Kidney tubule cell (primary cell): ENCODE measurements at regions not wholly inside any gene's neighbourhood (a gene's known extent, or its start where the extent isn't known, plus 50 kb on each side); places are given as distances from the start of the nearest gene placed in this dataset.
A peak's percentile ranks its signal among the peaks of the same experiment; 100 is the strongest.

Experiments used
- DNase-seq: peaks from one replicate; pipeline ENCODE4 v3.0.0-alpha.2; 2018; ENCODE audit warnings: low spot score

DNA sequence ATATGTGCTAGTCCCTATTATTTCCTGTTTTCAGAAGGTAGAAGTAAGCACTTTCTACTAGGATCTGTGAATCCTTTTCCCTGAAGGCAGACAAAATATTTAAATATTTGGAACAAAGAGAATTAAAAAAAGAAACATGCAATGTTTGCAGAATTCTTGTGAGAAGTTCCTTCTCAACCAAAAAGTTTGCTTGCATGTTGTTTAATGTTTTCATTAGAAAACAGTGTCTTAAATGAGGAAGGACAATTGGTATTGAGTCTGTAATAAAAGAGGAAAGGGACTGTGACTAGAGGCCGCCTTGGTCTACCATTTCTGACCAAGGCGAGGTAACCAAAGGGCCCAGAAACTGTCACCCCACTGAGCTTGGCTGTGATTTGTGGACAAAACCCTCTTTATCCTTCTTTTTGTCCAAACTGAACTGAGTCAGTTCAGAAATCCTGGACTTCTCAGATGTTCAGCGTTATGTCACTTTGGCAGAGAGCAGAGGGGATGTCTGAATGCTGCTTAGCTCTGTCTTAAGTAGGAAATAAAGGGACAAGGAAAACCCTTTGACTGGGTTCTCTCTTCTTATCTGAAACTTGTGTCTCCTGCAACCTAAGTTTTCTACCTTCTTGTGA is 129.8 kb upstream of the CPM start:
- DNase-seq, result no peak

DNA sequence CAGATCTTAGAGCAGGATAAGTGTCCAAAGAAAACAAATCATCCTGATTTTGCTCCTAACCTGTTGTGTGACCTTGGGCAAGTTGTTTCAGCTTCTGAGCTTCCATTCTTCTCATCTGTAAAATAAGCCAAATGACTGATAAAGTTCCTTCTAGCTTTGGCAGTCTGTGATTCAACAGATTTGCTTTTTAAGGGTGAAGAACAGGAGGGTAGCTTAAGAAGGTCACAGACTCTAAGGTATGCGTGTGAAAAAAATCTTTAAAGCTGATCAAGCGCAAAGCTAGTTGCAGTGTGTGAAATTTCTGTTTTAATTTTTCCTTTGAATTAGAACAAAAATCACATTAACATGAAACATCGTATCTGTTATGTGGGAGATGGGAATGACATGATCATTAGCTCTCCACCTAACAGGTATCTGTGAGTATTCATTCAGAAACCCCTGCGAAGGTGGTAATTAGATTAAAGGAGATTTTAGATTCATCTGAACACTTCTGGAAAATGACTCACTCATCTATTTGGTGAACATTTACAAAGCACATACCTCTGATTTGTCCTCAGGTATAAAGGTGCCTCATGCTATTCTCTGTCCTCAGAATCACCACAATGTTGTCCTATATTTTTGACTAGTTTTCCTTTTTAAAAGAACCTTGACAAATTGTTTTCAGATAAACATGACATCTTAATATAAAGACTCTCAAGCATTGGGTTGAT is 131.9 kb upstream of the CPM start:
- DNase-seq, result peak; percentile 77

DNA sequence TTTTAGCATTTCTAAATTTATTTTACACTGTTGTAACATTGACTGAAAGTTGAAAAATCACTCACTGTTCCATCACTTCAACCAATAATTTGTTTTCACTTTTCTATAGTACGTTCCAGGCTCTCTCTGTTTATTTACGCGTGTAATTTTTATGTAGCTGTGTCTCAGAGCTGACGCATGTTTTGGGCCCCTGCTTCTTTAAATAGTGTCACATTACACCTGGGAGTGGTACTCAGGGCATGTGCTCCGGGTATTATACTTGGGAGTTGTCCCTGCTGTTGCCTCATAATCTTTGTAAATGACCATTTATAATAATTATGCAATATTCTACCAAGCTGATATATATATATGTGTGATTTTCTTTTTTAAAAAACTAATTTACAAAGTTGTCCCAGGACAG is 132.8 kb upstream of the CPM start:
- peak; percentile 41 for DNase-seq

GRCh38 chr12:69066492-69067373 is 133.8 kb upstream of the CPM start:
- peak; percentile 62 for DNase-seq

DNA sequence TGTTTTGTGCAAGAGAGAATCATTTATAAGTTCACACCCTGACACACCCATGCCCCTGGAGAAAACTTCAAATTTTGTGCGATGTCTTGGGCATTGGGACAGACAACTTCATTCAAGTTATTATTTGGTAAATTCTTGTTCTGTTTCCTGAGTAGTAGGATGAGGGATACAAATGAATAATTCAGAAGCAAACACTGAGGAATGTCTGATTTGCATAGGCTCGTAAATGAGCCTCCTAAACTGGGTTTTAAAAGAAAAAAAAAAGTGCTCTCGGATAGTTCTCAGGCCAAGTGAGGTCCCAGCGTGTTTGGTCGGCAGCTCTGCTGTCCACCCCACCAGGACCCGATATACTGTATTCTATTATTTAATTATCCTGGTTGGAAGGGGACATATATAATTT is 134.7 kb upstream of the CPM start:
- DNase-seq, result peak; percentile 27

GRCh38 chr12:69068448-69068847 is 135.5 kb upstream of the CPM start:
- peak; percentile 99 for DNase-seq

DNA sequence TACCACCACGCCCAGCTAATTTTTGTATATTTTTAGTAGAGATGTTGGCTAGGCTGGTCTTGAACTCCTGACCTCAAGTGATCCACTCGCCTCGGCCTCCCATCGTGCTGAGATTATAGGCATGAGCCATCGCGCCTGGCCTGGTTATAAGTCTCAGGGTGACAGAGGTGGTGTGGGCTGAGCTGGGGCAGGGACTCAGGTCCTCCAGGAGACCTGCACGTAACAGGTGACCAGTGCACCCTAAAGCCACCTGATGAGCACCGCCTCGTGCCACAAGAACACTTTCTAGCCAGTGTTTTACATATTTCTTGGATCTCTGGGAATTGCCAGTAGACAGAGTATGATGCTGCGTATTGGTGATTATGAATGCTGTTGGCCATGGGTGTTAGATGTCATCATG is 136.5 kb upstream of the CPM start:
- no peak for DNase-seq

DNA sequence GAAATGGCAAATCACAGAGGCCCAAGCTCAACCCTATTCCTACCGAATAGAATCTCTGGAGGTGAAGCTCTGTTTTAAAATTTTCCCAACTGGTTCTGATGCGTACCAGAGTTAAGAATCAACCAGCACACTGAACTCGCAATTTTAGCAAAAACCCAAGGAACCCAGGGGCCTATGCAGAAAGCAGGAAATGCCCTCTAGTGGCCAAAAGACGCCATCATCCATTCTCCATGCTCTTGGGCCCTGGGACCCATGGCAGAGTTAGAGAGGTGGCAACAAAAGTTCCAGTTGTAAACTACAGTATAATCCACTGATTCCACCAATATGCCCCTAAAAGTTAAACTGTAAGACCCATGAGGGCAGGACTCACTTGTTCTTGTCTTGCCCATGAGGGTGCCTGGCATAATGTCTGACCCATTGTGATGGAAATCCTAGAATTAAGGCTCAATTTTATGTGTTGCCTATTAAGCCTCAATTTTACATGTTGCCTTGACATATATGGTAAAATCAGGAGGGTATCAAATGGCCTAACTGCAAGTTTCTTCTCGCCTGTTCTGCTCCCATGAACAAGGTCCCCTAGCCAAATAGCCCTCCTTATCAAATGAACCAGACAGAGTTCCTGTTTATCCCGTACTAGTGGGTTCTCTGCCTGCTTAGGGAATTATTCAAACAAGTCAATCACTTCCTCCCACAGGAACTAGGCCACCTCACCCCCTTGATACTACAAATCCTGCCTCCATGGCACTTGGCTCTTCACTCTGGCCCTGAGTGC is 137.5 kb upstream of the CPM start:
- peak; percentile 77 for DNase-seq

GRCh38 chr12:69071091-69071370 is 138.1 kb upstream of the CPM start:
- no peak for DNase-seq

DNA sequence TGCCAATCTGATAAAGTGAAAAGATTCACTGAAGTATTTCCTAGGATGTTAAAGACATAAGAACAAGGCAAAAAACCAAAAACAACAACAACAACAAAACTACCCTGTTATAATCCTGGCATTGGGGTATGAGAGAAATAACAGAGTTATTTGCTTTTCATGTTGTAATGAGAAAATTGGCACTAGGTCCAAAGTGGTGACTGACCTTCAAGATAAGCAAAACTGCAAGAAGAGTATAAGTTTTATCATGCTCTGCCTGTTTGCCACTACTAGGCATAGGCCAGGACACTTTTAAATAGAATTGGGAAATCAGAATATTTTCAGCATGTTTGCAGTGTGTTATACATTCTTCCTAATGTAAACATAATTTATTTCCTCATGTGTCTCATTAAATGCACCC is 140.1 kb upstream of the CPM start:
- no peak for DNase-seq

DNA sequence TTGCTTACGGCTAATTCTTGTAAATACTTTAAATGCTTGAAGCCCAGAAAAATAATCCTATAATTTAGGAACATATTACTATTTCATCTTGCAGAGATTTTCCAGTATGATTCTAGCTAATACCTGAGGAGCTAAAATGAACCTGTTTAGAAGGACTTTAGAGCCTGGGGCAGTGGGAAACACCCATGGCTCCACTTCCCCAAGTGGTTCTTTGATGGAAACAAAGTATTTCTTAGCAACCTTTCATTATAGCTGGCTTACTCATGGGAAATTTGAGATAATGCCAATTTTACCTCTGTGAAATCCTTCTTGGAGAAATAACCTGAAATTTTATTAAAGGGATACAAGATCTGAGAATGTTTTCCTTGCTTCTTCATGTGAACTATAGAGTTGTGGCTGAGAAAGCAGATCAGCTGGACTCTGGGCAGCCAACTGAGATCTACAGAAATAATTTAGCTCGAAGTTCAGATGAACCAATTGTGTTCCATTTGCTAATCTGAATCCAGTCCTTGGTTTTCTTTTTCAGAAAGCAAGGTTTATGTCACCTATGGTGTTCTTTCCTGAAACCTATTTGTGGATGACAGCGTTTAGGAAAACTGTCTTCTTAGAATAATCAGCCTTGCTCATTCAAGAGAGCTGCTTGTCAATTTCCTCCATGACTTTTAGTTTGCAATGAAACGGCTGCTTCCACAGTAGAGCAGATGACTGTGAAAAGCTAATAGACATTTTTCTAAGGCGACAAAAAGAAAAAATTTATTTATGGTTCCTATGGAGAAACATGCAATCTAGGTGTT is 141.8 kb upstream of the CPM start:
- DNase-seq, result no peak

DNA sequence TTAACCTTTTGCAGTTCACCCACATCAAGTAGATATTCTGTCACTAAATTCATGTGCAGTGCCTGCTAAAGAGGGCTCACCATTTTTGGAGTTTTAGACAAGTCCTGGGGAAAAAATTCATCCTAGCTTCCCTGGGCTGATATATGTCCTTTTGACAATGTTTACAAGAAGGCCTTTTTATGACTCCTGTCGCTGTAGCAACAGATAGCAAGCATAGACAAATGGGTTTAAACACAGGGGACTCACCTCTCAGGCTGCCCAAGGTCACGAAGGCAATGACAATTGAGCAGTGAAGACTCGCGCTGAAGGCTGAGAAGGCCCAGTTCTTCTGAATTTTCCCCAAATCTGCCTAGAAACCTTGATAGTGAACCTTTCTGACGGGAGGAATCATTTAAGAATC is 150.7 kb upstream of the CPM start:
- DNase-seq, result no peak

DNA sequence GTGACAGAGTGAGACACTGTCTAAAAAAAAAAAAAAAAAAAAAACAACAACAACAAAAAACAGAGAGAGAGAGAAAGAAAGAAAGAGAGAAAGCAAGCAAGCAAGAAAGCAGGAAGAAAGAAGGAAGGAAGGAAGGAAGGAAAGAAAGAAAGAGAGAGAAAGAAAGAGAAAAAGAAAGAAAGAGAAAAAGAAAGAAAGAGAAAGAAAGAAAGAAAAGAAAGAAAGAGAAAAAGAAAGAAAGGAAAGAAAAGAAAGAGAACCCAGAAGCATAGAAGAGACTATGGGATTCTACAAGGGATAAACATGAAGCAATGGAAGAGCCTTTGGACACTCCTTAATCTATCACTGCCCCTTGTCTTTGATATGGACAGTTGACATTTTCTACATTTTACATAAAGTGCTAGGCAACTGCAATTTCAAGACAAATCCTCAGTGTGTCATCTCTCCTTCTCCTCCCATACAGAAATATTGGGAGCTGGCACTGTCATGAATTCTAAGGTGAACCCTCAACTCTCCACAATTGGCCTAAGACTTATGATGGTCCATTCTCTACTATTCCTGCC is 151.9 kb upstream of the CPM start:
- DNase-seq, result no peak

GRCh38 chr12:69085852-69086251 is 152.9 kb upstream of the CPM start:
- DNase-seq, result no peak

DNA sequence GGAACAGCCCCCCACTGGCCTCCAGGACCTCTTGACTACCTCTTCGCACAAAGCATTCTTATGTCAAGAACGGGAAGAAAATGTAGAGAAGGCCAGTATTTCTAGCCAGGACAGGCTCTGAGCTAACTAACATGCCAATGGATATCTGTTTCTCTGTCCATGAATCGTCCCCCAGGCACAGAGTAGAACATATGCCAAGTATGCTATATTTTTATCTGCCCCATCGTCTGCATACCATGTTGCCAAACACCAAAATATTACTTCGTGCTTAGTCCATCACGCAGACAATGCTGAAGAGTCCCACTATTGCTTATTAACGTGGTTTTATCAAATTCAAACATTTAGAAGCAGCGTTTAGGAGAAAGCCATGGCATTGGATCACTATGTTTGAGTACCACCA is 151.4 kb upstream of the CPSF6 start:
- DNase-seq, result no peak

- DNase-seq, result no peak
Measured at GRCh38 chr12:69090722-69091121, 148.6 kb upstream of the CPSF6 start.

DNA sequence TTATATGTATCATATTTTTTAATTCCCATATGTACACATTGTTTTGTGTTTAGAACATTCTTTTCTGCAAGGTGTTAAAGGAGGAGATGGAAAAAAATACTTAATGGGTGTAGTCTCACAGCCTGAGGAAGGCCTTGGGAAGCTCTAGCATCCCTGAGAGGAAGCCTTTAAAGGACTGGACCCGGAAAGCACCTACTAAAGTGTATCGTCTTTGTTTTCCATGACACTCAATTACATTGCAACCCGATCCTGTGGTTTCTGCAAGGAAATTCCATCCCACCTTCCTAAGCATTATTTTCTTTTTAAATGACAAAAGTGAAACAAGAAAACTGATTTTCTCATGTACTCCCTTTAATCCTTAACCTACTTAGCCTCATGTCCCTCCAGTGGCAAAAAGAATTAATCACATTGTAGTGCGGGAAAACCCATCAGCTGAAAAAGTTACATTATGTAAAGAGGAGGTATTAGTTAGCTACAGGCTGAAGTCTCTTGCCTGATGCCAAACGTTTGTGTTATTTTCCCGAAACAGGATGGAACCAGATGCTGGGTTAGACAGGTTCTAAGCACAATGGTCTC is 147.8 kb upstream of the CPSF6 start:
- DNase-seq, result no peak

DNA sequence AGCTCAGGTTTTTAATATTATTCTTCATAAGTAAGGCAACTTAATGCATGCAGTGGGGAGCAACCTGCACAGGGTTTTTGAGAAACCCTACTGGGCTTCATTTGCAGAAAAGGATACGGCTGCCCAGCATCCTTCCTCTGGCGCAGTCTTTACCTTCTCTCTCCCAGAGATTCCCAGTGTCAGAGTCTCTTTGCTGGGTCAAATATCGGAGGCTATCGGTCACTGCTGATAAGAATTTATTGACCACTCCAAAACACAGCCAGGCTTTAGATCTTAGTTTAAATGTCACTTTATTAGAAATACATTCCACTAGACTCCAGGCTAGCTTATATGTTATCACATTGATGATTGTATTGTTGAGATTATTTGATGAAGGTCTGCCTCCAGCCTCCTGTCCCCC is 147.2 kb upstream of the CPSF6 start:
- no peak for DNase-seq

GRCh38 chr12:69094606-69095216 is 144.7 kb upstream of the CPSF6 start:
- DNase-seq, result no peak

DNA sequence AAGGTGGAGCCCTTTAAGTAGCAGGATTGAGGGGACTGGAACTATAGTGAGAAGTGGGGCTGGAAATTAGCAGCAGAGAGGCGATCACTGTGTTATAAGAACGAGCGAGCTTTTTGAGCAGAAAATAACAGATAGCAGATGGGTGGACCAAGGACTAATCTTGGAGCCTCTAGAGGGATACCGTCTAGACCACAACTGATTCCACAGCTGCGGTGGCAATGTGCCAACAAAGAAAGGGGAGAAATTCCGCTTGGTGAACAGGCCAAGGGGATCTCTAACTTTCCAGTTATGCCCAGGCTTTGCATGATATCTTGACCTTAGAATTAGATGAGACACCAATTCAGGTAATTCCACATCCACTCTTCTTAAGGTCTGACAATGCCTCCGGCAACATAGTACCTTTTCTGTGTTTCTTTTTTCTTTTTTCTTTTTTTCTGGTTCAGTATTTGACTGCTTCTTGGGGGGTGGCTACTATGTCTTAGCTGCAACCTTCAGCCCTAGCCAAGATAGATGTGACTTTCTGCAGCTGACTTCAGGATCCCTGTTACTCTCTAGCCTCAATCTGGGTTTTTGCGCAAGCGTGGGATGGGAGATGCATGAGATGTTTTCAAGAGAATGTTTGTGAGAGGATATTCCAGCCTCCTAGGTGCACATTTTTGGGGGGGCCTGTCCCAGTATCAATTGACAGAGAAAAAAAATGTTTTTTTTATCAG is 143.4 kb upstream of the CPSF6 start:
- no peak for DNase-seq
